ENCODE measurements at regions not wholly inside any gene's neighbourhood (a gene's known extent, or its start where the extent isn't known, plus 50 kb on each side); places are given as distances from the start of the nearest gene placed in this dataset.

DNA sequence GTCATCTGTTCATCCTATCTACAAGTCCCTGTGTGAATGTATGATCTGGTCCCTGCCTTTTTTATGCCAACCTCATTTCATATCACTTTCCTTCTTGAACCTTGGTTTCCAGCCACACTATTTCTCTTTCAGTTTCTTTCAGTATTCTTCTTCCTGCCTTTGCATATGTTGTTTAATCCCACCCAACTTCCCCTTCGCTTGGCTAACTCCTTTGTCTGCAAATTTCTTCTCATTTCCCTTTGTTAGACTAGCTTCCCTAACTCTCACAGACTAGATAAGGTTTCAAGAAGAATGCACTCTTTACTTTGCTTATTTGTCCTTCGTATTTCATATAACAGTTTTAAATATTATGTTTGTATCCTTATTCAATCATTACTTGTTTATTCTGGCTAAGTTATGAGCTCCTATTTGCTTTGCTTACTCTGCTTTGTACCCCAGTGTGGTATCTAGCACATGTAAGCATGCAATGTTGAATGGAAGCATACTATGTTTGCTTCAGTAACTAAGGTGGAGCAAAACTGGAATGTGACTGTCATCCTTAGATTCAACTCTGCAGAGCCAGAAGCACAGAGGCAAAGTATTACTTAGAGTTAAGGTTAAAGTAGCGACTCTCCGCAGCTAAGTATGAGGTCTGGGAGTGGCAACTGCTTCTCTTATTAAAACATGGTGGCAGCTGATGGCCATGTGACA lies 681.3 kb downstream of the CPS1 start:
- TF ChIP-seq, protein P1, sequence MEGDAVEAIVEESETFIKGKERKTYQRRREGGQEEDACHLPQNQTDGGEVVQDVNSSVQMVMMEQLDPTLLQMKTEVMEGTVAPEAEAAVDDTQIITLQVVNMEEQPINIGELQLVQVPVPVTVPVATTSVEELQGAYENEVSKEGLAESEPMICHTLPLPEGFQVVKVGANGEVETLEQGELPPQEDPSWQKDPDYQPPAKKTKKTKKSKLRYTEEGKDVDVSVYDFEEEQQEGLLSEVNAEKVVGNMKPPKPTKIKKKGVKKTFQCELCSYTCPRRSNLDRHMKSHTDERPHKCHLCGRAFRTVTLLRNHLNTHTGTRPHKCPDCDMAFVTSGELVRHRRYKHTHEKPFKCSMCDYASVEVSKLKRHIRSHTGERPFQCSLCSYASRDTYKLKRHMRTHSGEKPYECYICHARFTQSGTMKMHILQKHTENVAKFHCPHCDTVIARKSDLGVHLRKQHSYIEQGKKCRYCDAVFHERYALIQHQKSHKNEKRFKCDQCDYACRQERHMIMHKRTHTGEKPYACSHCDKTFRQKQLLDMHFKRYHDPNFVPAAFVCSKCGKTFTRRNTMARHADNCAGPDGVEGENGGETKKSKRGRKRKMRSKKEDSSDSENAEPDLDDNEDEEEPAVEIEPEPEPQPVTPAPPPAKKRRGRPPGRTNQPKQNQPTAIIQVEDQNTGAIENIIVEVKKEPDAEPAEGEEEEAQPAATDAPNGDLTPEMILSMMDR (IDR thresholded peaks at IDR 0.05), result no peak
- no peak overlapping the region for H3K27ac Mint-ChIP-seq
- no peaks in the 10 kb centered on the region for H3K27me3 Mint-ChIP-seq
- ChIA-PET POLR2A (no interaction called here), CTCF (no interaction called here)
- intact Hi-C loops (cut with micrococcal nuclease), result no loop called here
- H3K36me3 Mint-ChIP-seq (ENCODE audit: low read depth), result no peaks in the 10 kb centered on the region
- no peaks in the 10 kb centered on the region for H3K4me1 Mint-ChIP-seq
- ATAC-seq (ENCODE audit: low read depth), result no peak
- H3K4me3 Mint-ChIP-seq, result no peak overlapping the region
- no peak for DNase-seq
- H3K9me3 Mint-ChIP-seq, result peaks cover 3% of the 10 kb centered on the region

GRCh38 chr2:211241891-211242290 lies 685.5 kb downstream of the CPS1 start:
- Mint-ChIP-seq H3K27ac (no peak overlapping the region), H3K9me3 (peaks cover 3% of the 10 kb centered on the region), H3K36me3 (ENCODE audit: low read depth) (no peaks in the 10 kb centered on the region), H3K4me3 (no peak overlapping the region), H3K27me3 (no peaks in the 10 kb centered on the region), H3K4me1 (no peaks in the 10 kb centered on the region)
- ATAC-seq (ENCODE audit: low read depth) (no peak), DNase-seq (no peak)
- ChIA-PET POLR2A (no interaction called here), CTCF (no interaction called here)
- TF ChIP-seq, protein P1 (IDR thresholded peaks at IDR 0.05), result no peak
- intact Hi-C loops (cut with micrococcal nuclease), result no loop called here

DNA sequence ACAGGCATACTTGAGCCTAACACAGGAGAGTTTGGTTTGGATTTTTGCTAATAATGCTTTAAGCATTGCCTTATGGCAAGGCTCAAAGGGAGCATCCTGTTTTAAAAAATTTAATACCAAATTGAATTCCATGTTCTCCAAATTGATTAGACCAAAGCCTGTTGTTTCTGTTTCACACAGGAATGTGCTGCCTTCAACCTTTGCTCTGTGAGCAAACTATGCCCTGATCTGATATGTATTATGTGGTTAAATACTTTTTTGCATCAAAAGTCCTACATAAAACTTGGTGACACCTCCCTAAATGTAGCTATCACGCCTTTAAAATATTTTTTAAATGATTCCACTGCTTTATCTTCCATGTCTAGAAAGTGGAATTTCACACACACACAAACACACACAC lies 691.4 kb downstream of the CPS1 start:
- H3K36me3 Mint-ChIP-seq (ENCODE audit: low read depth), result no peaks in the 10 kb centered on the region

GRCh38 chr2:211248841-211249240 lies 692.4 kb downstream of the CPS1 start:
- TF ChIP-seq, protein P1 (IDR thresholded peaks at IDR 0.05), result no peak
- H3K27me3 Mint-ChIP-seq, result no peaks in the 10 kb centered on the region
- ATAC-seq (ENCODE audit: low read depth) (no peak), DNase-seq (no peak)
- no peaks in the 10 kb centered on the region for H3K36me3 Mint-ChIP-seq (ENCODE audit: low read depth)
- H3K4me3 Mint-ChIP-seq, result no peak overlapping the region
- CTCF ChIA-PET, result no interaction called here
- POLR2A ChIA-PET, result no interaction called here
- H3K9me3 Mint-ChIP-seq, result no peaks in the 10 kb centered on the region
- intact Hi-C loops (cut with micrococcal nuclease), result no loop called here
- H3K27ac Mint-ChIP-seq, result no peak overlapping the region
- H3K4me1 Mint-ChIP-seq, result no peaks in the 10 kb centered on the region

More for the DNA sequence above, 691.4 kb downstream of the CPS1 start:
- no peaks in the 10 kb centered on the region for H3K27me3 Mint-ChIP-seq
- ChIA-PET CTCF (no interaction called here), POLR2A (no interaction called here)
- H3K9me3 Mint-ChIP-seq, result no peaks in the 10 kb centered on the region
- TF ChIP-seq, protein P1 (IDR thresholded peaks at IDR 0.05), result no peak
- no peak overlapping the region for H3K27ac Mint-ChIP-seq
- ATAC-seq (ENCODE audit: low read depth) (no peak), DNase-seq (no peak)
- intact Hi-C loops (cut with micrococcal nuclease), result no loop called here
- no peak overlapping the region for H3K4me3 Mint-ChIP-seq
- H3K4me1 Mint-ChIP-seq, result no peaks in the 10 kb centered on the region

DNA sequence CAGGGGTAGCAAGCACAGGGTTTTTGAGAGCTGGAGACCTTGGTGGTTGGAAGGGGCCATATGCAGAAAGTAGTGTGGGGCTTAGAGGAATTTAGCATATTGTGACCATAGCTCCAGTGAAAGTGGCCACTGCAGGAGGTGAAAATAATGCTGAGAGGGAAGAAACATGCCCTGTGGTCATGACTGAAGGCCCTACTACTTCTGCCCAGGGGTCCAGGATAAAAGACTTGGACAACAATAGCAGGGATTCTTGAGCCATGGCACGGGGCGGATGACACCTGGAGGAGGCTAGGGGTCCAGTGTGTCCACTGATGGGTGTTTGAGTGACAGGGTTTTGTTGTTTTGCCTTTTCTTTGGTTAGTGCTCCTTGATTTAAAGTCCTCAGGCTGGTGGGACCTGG lies 694.6 kb downstream of the CPS1 start:
- ATAC-seq (ENCODE audit: low read depth) (no peak), DNase-seq (no peak)
- Mint-ChIP-seq H3K27me3 (no peaks in the 10 kb centered on the region), H3K27ac (no peak overlapping the region), H3K4me3 (no peak overlapping the region), H3K36me3 (ENCODE audit: low read depth) (no peaks in the 10 kb centered on the region), H3K4me1 (no peaks in the 10 kb centered on the region), H3K9me3 (no peaks in the 10 kb centered on the region)
- TF ChIP-seq, protein P1 (IDR thresholded peaks at IDR 0.05), result no peak
- intact Hi-C loops (cut with micrococcal nuclease), result no loop called here
- ChIA-PET CTCF (no interaction called here), POLR2A (no interaction called here)

All from activated B cell treated with CpG ODN at 0.5 μM for 24 hours (primary cell).